Cerebellar nuclear complex (tissue), 1 donor: ENCODE measurements at regions not wholly inside any gene's neighbourhood (a gene's known extent, or its start where the extent isn't known, plus 50 kb on each side); places are given as distances from the start of the nearest gene placed in this dataset.
"Not testable (repeated sequence)": the region's sequence is repeated elsewhere in the genome, so short reads cannot be mapped to it uniquely, and the experiment has no call there.

Experiments used
- DNase-seq, 2 experiments: peaks; one replicate each; lab custom pipeline; 2025; lab: John Stamatoyannopoulos, UW

DNA sequence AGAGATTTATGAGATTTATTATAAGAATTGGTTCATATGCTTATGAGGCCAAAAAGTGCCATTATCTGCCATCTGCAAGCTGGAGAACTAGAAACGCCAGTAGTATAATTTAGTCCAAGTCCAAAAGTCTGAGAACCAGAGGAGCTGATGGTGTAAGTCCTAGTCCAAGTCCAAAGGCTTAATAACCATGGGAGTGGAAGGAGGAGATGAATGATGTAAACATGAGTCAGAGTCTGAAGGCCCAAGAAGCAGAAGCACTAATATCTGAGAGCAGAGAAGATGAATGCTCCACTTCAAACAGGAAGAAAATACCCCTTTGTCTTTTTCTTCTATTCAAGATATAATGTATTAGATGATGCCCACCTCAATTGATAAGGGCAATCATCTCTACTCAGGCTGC lies 185.7 kb downstream of the CGGBP1 start:
- no peak for DNase-seq

- DNase-seq: no peak
Measured at GRCh38 chr3:87867001-87867400, 191.8 kb downstream of the CGGBP1 start.

GRCh38 chr3:87856126-87856525 lies 202.7 kb downstream of the CGGBP1 start:
- DNase-seq: no peak

- DNase-seq: no peak
Measured at GRCh38 chr3:87855616-87856015, 203.2 kb downstream of the CGGBP1 start.

DNA sequence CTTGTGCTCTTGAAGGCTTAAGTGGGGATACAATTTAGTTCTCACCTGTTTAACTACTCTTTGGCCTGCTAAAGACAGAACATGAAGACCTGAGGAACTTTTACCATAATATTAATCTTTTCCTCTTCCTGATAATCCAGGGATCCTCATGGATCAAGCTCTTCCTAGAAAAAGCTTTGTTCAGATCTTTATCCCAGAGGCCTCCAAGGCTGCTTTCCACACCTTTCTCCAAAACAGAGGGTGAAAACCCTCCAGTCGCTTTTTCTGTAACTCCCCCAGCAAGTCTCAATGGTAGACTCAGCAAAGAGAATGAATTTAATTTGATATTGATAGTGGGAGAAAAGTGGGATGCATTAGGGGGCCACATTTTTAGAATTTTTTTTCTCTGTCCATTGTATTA lies 203.6 kb downstream of the CGGBP1 start:
- DNase-seq: no peak

GRCh38 chr3:87848003-87848402 lies 210.8 kb downstream of the CGGBP1 start:
- no peak for DNase-seq

- no peak for DNase-seq
Measured at GRCh38 chr3:87837076-87837475, 221.7 kb downstream of the CGGBP1 start.

- no peak for DNase-seq
Measured at GRCh38 chr3:87836026-87836425, 222.8 kb downstream of the CGGBP1 start.

GRCh38 chr3:87835236-87835635 lies 223.6 kb downstream of the CGGBP1 start:
- no peak for DNase-seq

DNA sequence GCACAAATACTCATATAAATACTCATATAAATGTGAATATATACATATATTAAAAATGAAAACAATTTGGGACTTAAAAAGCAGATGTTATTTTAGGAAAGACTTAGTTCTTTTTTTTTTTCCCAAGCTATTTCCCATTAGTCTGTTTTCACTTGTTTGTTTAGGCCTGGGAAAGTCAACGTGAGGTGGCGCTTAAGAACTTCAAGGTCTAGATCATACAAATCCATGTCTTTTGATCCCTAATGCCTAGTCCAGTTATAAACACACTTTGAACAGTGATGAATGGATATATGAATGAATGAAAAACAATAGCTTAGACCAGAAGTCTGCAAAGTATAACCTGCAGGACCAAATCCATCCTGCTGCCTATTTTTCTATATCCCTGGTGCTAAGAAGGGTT lies 224.5 kb downstream of the CGGBP1 start:
- DNase-seq: no peak

GRCh38 chr3:87833039-87833377 lies 225.8 kb downstream of the CGGBP1 start:
- no peak for DNase-seq

DNA sequence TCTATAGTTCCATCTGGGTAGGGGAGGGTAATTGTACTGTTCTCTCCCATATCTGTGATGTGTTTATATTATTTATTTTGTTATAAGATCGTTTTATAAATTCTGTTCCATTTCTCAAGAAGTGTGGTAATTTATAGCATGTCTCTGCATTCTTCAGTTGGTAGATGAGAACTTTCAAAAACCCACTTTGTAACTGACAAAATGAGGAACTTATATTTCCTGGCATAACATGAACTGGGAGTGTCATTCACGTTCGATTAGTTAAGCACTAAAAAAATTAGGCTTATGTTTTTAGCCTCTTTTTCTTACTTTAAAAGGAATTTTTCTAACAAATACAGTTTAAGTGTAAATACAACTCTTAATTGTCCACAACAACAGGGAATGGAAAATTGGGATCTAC lies 230.8 kb downstream of the CGGBP1 start:
- DNase-seq: no peak

DNA sequence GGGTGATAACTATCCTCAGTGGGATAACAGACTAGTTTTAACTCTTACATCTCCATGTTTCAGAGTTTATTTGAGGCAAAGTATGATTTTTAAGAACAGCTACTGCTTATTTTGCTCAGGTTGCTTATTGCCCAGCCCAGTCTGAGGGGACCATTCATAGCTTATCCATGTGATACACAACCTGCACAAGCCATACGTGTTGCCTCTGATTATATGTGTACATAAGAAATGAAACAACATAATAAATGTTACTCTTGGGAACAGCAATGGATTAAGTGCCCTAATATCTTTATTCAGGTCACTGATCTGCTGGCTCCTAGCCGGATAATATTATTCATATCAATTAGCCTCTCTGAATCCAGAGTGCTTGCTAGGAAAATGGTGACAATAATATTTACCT lies 236.2 kb downstream of the CGGBP1 start:
- no peak for DNase-seq

DNA sequence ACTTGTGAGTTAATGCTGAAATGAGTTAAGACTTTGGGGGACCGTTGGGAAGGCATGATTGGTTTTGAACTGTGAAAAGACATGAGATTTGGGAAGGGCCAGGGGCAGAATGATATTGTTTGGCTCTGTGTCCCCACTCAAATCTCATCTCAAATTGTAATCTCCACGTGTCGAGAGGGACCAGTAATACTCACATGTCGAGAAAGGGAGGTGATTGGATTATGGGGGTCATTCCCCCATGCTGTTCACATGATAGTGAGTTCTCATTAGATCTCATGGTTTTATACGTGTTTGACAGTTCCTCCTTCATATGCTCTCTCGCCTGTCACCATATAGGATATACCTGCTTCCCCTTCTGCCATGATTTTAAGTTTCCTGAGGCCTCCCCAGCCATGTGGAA lies 245.3 kb downstream of the CGGBP1 start:
- not testable (repeated sequence) for DNase-seq

GRCh38 chr3:87811953-87812352 lies 246.9 kb downstream of the CGGBP1 start:
- no peak for DNase-seq

DNA sequence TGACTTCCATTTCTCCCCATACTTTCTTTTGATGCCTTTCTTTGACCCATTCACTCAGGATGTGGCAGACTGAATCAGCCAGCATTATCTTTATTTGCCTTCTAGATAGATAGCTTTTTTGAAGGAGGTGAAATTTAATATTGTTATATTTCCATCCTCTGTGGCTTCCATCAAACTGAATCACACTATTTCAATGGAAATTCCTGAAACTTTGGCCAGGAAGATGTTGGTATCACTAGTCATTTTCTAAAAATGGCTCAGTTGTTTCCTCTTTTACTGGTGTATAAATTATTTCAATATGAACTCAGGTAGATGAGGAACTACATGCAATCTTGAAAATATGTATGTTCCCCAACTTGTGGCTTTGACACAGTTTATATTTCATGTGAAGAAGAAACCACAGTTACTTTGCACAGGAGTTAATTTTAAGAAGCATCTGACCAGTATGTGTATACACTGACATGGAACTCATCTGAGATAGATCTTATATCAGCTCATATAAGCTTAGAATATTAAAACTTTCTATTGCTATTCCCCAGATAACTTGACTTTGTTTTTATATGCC lies 248.3 kb downstream of the CGGBP1 start:
- no peak for DNase-seq

- no peak for DNase-seq
Measured at GRCh38 chr3:87805670-87806069, 253.1 kb downstream of the CGGBP1 start.

DNA sequence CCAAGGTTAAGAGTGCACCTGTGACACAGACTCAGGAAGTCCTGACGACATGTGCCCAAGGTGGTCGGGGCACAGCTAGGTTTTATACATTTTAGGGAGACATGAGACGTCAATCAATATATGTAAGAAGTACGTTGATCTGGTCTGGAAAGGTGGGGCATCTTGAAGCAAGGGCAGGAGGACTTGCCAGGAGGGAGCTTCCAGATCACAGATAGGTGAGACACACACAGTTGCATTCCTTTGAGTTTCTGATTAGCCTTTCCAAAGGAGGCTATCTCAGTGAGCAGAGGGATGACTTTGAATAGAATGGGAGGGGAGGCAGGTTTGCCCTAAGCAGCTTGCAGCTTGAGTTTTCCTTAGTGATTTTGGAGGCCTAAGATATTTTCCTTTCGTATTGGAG lies 257.4 kb downstream of the CGGBP1 start:
- no peak for DNase-seq

DNA sequence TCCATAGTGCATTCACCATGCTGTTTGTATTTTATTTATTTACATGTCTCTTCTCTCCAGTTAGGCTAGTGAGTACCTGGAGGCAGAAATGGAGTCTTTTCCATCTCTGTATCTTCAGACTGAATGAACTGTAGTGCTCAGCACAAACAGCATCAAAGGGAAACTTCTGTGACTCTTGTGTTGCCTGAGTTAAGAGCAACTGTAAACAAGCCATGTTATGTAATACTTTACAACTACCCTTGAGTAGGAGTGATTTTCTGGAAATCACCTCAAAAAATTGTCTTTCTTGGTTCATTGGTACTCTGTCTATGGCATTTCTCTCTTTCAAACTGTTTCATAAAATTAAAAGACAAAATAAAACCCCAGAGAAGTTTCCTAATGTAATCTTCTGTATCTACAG lies 258.3 kb downstream of the CGGBP1 start:
- DNase-seq: no peak

DNA sequence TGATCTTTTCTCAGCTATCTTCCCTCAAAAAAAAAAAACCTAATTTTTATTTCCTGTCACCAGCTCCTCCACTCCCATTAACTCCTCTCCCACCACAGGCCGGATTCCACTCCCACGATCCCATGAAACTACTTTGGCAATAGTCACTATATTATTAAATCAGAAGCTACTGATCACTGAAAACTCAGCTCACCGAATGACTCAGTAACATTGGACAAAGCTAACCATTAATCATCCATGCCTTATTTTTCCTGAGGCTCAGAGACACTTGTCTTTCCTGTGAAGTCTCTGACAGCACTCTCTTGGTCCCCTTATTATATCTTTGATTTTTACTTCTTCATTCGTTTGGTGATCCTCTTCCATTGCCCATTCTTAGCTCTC lies 260.2 kb downstream of the CGGBP1 start:
- no peak for DNase-seq

GRCh38 chr3:87797872-87798566 lies 260.8 kb downstream of the CGGBP1 start:
- no peak for DNase-seq

GRCh38 chr3:87796843-87797185 lies 262.0 kb downstream of the CGGBP1 start:
- DNase-seq: no peak

- DNase-seq: no peak
Measured at GRCh38 chr3:87796137-87796842, 262.5 kb downstream of the CGGBP1 start.

DNA sequence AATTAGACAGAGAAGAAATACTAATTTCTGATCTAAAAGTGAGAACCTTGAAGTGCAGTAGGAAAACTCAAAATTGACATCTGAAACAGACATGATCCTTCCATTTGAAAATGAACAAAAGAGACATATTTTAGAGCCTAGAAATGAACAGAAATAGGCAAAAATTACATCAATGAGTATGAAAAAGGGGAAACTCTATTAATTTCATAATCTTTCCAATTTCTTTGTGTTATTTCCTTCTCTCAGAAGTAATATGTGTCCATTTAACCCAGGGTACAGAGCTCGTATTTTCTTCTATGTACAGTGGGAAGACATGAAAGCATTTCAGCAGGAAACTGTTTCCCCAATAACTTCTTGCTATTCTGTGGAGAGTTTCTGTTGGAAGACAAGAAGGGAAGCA lies 263.1 kb downstream of the CGGBP1 start:
- no peak for DNase-seq
